HCT116 (cell line): ENCODE measurements at regions not wholly inside any gene's neighbourhood (a gene's known extent, or its start where the extent isn't known, plus 50 kb on each side); places are given as distances from the start of the nearest gene placed in this dataset.

Experiments
- EZH2 ChIP-seq: fragments of 200-600 bp; sonication (generic); IDR thresholded peaks from 2 replicates; pipeline ENCODE4 v1.6.1; 2017; ENCODE audit warnings: antibody characterized with exemption, mixed run types
- SP1 ChIP-seq: IDR thresholded peaks from 2 replicates; pipeline ENCODE4 v1.6.1; 2012; ENCODE audit warnings: low read depth
- SRF ChIP-seq: IDR thresholded peaks from 2 replicates; pipeline ENCODE4 v1.6.1; 2012; ENCODE audit warnings: low read depth
- TCF7L2 ChIP-seq: IDR thresholded peaks from 2 replicates; pipeline ENCODE4 v1.7.0; 2011; ENCODE audit warnings: borderline replicate concordance, inconsistent platforms; ENCODE audit not compliant: insufficient read depth, insufficient read length; ENCODE audit errors: extremely low read depth
- TF ChIP-seq, protein P1 (sequence below), 3 experiments: fragments of 200-600 bp in 1 of 3; sonication (generic) in 1 of 3; IDR thresholded peaks in 2 of 3; conservative IDR thresholded peaks in 1 of 3; 2 replicates each; pipeline ENCODE4 v1.5.1; 2012 to 2017; ENCODE audit warnings: low read depth in 2 of 3, low read length in 2 of 3, antibody characterized with exemption in 1 of 3, borderline replicate concordance in 1 of 3, control low read depth in 1 of 3, mild to moderate bottlenecking in 1 of 3, mixed read lengths in 1 of 3, mixed run types in 1 of 3, moderate library complexity in 1 of 3; ENCODE audit not compliant: insufficient read depth in 1 of 3
- TF ChIP-seq, protein P2 (sequence below): IDR thresholded peaks from 2 replicates; pipeline ENCODE4 v1.6.1; 2012; ENCODE audit warnings: low read depth
- TF ChIP-seq, protein P3 (sequence below): IDR thresholded peaks from 2 replicates; pipeline ENCODE4 v1.6.1; 2012

DNA sequence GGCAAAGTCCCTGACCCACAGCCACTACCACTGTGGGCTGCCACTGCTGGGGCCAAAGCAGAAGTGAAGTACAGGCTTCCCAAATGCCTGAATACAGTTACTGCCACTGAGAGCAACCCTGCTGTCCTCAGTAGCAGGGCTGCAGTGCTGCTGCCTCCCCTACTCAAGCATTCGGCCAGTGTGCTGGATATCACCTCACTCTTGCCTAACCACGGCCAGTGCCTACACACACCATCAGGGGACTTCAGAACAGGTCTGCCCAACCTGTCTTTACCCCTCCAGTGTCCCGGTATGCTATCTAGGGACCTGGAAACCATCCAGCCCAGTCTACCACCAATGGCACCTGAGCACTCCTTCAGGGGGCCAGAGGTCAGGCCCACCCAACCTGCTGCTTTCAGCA is 261.5 kb upstream of the COL8A1 start:
- no peak for TF ChIP-seq TCF7L2
- TF ChIP-seq, protein P1, sequence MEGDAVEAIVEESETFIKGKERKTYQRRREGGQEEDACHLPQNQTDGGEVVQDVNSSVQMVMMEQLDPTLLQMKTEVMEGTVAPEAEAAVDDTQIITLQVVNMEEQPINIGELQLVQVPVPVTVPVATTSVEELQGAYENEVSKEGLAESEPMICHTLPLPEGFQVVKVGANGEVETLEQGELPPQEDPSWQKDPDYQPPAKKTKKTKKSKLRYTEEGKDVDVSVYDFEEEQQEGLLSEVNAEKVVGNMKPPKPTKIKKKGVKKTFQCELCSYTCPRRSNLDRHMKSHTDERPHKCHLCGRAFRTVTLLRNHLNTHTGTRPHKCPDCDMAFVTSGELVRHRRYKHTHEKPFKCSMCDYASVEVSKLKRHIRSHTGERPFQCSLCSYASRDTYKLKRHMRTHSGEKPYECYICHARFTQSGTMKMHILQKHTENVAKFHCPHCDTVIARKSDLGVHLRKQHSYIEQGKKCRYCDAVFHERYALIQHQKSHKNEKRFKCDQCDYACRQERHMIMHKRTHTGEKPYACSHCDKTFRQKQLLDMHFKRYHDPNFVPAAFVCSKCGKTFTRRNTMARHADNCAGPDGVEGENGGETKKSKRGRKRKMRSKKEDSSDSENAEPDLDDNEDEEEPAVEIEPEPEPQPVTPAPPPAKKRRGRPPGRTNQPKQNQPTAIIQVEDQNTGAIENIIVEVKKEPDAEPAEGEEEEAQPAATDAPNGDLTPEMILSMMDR (IDR thresholded peaks at IDR 0.05 in 2 of 3, conservative IDR thresholded peaks at IDR 0.05 in 1 of 3; ENCODE audit: borderline replicate concordance in 1 of 3, insufficient read depth in 1 of 3, low read depth in 2 of 3, low read length in 2 of 3), result no peak
- no peak for TF ChIP-seq SRF
- TF ChIP-seq, protein P2, sequence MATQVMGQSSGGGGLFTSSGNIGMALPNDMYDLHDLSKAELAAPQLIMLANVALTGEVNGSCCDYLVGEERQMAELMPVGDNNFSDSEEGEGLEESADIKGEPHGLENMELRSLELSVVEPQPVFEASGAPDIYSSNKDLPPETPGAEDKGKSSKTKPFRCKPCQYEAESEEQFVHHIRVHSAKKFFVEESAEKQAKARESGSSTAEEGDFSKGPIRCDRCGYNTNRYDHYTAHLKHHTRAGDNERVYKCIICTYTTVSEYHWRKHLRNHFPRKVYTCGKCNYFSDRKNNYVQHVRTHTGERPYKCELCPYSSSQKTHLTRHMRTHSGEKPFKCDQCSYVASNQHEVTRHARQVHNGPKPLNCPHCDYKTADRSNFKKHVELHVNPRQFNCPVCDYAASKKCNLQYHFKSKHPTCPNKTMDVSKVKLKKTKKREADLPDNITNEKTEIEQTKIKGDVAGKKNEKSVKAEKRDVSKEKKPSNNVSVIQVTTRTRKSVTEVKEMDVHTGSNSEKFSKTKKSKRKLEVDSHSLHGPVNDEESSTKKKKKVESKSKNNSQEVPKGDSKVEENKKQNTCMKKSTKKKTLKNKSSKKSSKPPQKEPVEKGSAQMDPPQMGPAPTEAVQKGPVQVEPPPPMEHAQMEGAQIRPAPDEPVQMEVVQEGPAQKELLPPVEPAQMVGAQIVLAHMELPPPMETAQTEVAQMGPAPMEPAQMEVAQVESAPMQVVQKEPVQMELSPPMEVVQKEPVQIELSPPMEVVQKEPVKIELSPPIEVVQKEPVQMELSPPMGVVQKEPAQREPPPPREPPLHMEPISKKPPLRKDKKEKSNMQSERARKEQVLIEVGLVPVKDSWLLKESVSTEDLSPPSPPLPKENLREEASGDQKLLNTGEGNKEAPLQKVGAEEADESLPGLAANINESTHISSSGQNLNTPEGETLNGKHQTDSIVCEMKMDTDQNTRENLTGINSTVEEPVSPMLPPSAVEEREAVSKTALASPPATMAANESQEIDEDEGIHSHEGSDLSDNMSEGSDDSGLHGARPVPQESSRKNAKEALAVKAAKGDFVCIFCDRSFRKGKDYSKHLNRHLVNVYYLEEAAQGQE, result no peak
- TF ChIP-seq, protein P3, sequence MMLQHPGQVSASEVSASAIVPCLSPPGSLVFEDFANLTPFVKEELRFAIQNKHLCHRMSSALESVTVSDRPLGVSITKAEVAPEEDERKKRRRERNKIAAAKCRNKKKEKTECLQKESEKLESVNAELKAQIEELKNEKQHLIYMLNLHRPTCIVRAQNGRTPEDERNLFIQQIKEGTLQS, result no peak
- no peak for TF ChIP-seq SP1
- TF ChIP-seq EZH2, result no peak
